Stimulated activated CD8-positive, alpha-beta memory T cell treated with anti-CD3 and anti-CD28 coated beads, Interleukin-2, amount 100 ng/mL, for 1 hour (primary cell): ENCODE measurements at regions not wholly inside any gene's neighbourhood (a gene's known extent, or its start where the extent isn't known, plus 50 kb on each side); places are given as distances from the start of the nearest gene placed in this dataset.
"Not testable (repeated sequence)": the region's sequence is repeated elsewhere in the genome, so short reads cannot be mapped to it uniquely, and the experiment has no call there.

ENCODE experiments used
- DNase-seq, 2 donors: peaks; one replicate each; pipeline ENCODE4 v3.0.0-alpha.2; 2020; ENCODE audit warnings: low read depth in 2 of 2

GRCh38 chr6:115551527-115551926 lies 509.2 kb downstream of the FRK start:
- no peak for DNase-seq

GRCh38 chr6:115545672-115545986 lies 515.1 kb downstream of the FRK start:
- no peak for DNase-seq

- DNase-seq: no peak
Measured at GRCh38 chr6:115544765-115545671, 515.7 kb downstream of the FRK start.

GRCh38 chr6:115540077-115540869 lies 520.4 kb downstream of the FRK start:
- DNase-seq: no peak

GRCh38 chr6:115539531-115539930 lies 521.2 kb downstream of the FRK start:
- DNase-seq: no peak

GRCh38 chr6:115524821-115525220 lies 535.9 kb downstream of the FRK start:
- DNase-seq: no peak

GRCh38 chr6:115521747-115522146 lies 538.9 kb downstream of the FRK start:
- DNase-seq: not testable (repeated sequence)

- no peak for DNase-seq
Measured at GRCh38 chr6:115514656-115515055, 546.0 kb downstream of the FRK start.

- DNase-seq: no peak
Measured at GRCh38 chr6:115512923-115513322, 547.8 kb downstream of the FRK start.

- no peak for DNase-seq
Measured at GRCh38 chr6:115511771-115512170, 548.9 kb downstream of the FRK start.

- DNase-seq: not testable (repeated sequence)
Measured at GRCh38 chr6:115502432-115502831, 558.3 kb downstream of the FRK start.

- no peak for DNase-seq
Measured at GRCh38 chr6:115495184-115495583, 565.5 kb downstream of the FRK start.

GRCh38 chr6:115487331-115487730 lies 573.4 kb downstream of the FRK start:
- no peak for DNase-seq

GRCh38 chr6:115485400-115485799 lies 575.3 kb downstream of the FRK start:
- DNase-seq: no peak

- not testable (repeated sequence) for DNase-seq
Measured at GRCh38 chr6:115480543-115480942, 580.1 kb downstream of the FRK start.

- no peak for DNase-seq
Measured at GRCh38 chr6:115474443-115475041, 586.1 kb downstream of the FRK start.

GRCh38 chr6:115468272-115469005 lies 592.3 kb downstream of the FRK start:
- DNase-seq: no peak

GRCh38 chr6:115467726-115468125 lies 593.0 kb downstream of the FRK start:
- no peak for DNase-seq

GRCh38 chr6:115460913-115461312 lies 599.8 kb downstream of the FRK start:
- DNase-seq: no peak

- DNase-seq: no peak
Measured at GRCh38 chr6:115456848-115457247, 603.8 kb downstream of the FRK start.

GRCh38 chr6:115443825-115444478 lies 616.7 kb downstream of the FRK start:
- DNase-seq: no peak
